ENCODE measurements at regions not wholly inside any gene's neighbourhood (a gene's known extent, or its start where the extent isn't known, plus 50 kb on each side); places are given as distances from the start of the nearest gene placed in this dataset.
"Not testable (repeated sequence)": the region's sequence is repeated elsewhere in the genome, so short reads cannot be mapped to it uniquely, and the experiment has no call there.

GRCh38 chr3:40947022-40947421 is 252.3 kb upstream of the CTNNB1 start:
- DNase-seq (ENCODE audit: low read depth) = not testable (repeated sequence)

DNA sequence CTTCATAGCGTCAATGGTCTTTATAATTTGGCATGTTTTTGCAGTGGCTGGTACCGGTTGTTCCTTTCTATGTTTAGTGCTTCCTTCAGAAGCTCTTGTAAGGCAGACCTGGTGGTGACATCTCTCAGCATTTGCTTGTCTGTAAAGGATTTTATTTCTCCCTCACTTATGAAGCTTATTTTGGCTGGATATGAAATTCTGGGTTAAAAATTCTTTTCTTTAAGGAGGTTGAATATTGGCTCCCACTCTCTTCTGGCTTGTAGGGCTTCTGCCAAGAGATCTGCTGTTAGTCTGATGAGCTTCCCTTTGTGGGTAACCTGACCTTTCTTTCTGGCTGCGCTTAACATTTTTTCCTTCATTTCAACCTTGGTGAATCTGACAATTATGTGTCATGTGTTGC is 250.0 kb upstream of the CTNNB1 start:
- DNase-seq (ENCODE audit: low read depth) = not testable (repeated sequence)

- DNase-seq (ENCODE audit: low read depth) = peak; percentile 36
These were observed 247.7 kb upstream of the CTNNB1 start for GRCh38 chr3:40951636-40952035.

DNA sequence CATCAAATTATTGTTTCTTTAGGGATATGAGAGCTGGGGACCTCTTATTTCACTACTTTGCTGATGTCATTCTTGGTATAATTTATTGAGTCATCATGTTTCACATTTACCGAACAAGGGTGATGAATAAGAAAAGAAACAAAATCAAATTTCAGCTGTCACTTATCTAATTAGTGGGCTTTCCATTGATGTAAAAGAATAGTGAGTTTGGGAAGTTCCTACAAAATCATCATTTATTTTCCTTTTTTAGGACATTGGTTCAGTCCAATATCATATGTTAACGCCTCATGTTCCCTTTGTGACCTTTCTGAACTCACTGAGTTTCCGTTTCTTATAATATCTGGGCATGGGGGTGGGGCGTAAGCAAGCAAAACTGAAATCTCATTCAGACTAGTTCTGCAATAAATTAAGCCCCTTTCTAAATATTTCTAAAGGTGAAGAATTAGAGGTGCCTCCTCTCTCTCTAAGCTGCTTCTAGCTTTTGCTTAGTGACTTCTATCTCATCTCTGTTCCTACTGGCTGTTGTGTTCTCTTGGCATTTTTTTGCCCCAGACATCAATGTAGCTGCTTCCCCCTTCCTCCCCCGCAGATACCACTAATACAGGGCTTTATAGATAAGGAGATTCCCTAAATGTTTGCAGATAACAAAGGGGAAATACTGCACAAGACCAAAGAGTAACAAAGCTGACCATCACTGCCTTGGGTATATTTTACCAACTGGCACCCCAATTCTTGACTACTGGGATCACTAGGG is 238.0 kb upstream of the CTNNB1 start:
- no peak for DNase-seq (ENCODE audit: low read depth)

GRCh38 chr3:40962721-40963120 is 236.6 kb upstream of the CTNNB1 start:
- DNase-seq (ENCODE audit: low read depth) = no peak

- no peak for DNase-seq (ENCODE audit: low read depth)
These were observed 230.6 kb upstream of the CTNNB1 start for GRCh38 chr3:40968666-40969065.

DNA sequence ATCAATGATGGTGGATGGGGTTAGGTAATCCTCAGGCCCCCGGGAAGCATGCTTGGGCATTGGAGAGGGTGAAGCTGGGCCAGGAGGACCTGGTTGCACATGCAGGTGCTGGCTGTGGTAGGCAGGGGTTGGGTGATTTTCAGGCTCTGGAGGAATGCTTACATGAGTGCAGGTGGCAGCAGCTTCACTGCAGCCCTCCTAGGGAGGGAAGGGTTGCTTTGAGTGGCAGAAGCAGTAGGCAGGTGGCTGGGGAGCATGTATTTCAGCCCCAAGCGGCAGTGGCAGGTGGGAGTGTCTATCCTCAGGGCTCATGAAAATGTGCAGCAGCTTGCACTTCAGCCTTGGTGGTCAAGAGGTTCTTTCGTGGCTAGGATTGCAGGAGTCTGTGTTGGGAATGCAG is 230.0 kb upstream of the CTNNB1 start:
- no peak for DNase-seq (ENCODE audit: low read depth)

DNA sequence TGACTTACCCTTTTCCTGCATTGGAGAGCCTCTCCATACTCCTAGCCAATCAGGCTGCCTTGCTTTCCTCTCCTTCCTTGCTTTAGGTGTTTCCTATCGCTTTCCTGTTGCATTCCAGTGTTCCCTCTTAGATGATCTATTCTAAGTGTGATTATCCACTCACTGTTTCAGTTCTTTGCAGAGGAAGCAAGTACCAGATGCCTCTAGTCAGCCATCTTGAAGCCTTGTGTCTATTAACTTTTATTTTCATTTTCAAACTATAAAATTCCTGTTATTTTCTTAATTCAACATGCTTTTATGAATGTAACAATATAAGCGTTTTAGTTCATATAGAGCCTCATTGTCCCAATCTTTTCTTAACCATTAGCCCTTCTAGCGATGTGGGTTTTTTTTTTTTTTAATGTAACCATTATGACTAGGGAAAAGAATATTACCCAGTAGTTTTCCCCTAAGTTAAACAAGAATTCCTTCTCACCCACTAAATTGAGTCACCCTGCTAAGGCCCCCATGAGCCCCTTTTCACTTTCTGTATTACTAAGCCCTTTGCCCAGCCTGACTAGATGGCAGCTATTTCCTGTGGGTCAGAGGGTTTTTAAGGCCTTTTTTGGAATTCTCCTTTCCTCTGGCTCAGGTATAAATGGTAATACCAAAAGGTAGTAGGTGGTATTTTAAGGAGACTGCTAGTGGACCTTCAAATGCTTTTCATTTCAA is 229.4 kb upstream of the CTNNB1 start:
- peak; percentile 63 for DNase-seq (ENCODE audit: low read depth)

GRCh38 chr3:40971191-40972168 is 227.8 kb upstream of the CTNNB1 start:
- DNase-seq (ENCODE audit: low read depth) = peak; percentile 100

GRCh38 chr3:40972350-40972749 is 227.0 kb upstream of the CTNNB1 start:
- no peak for DNase-seq (ENCODE audit: low read depth)

DNA sequence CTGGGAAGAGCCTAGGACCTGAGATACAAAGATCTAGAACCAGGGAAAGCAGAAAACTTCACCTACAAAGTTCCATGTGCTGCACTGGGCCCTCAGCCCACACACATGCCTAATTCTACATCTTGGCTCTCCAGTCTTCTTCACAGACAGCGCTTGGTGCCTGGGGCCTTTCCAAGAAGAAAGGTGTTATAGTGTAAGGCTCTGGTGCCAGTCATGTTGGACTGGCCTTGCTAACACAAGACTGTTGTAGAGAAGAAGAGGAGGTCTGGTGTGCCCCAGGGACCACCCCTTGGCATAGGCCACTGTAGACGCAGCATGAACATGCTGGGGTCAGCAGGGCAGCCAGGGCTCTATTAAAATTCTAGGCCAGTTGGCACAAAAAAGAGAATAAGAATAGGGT is 226.2 kb upstream of the CTNNB1 start:
- peak; percentile 52 for DNase-seq (ENCODE audit: low read depth)

GRCh38 chr3:40975711-40976121 is 223.6 kb upstream of the CTNNB1 start:
- no peak for DNase-seq (ENCODE audit: low read depth)

DNA sequence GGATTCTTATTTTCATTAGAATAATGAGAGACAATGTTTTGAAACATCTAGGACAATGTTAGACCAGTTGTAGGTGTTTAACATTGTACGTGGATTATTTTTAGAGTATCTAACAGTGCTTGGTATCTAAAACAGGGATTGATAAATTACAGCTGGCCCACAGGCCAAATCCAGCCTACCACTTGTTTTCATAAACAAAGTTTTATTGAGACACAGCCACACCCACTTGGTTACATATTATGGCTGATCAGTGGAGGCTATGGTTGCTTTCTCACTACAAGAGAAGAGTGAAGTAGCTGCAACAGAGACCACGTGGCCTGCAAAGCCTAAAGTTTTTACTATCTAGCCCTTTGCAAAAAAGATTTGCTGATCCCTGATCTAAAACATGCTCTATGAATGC is 223.1 kb upstream of the CTNNB1 start:
- no peak for DNase-seq (ENCODE audit: low read depth)

DNA sequence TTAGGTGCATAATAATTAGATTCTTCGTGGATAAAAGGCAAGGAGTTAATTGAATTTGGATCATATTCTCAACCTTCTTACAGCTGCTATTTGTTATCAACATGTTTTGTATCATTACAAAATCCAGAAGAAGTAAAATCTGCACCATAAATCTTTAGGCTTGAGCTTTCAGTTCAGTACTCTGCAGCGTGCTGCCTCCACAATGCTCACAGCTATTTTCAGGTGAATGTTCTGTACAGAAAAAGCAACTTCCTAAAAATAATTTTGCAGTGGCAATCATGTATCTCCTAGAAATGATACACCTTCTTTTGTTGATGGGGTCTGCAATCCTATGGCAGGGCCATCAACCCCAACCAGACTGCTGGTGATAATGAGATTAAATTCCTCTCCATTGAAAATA is 220.9 kb upstream of the CTNNB1 start:
- no peak for DNase-seq (ENCODE audit: low read depth)

DNA sequence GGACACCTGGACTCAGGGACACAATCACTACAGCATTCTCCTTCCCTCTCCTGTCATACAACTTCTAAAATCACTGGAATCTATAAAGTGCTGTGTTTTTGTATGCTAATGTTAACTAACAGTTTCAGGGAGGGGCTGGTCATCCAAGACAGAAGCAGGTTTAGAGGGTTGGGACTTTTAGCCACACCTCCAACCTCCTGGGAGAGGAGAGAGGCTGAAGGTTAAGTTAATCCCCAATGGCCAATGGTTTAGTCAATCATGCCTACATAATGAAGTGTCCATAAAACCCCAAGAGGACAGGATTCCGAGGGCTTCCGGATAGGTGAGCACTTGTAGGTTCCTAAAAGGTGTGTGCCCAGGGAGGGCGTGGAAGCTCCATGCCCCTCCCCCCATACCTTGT is 219.3 kb upstream of the CTNNB1 start:
- DNase-seq (ENCODE audit: low read depth) = no peak

DNA sequence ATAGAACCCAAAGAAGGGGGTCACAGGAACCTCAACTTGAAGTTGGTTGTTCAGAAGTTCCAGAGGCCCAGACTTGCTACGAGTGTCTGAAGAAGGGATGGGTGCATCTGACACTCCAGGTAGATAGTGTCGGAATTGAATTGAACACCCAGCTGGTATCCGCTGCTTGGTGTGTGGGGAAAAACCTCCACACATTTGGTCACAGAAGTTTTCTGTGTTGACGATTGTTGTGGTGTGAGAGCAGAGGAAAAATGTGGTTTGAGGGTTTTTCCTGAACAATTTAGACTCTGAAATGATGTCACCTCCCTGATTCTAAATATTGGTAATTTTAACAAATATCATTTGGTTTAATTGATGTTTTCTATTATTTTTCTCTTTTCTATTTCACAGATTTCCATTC is 218.8 kb upstream of the CTNNB1 start:
- no peak for DNase-seq (ENCODE audit: low read depth)

DNA sequence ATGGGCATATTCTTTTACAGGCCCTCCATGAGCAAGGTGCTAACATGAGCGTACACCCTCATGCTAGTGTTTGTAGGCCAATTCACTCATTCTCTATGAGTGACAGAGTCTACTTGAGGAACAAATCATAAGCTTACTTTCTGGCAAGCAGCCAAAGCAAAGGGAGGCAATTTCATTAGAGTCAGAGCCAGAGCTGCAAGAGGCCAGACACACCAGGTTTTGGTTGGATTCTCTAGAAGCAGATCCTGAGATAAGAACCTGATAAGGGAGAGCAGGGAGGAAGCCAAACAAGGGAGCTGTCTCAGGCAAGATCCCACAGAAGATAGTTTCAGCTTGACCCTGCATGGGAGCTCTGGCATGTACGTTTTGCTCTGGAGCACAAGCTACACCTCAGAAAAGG is 214.1 kb upstream of the CTNNB1 start:
- DNase-seq (ENCODE audit: low read depth) = peak; percentile 65

DNA sequence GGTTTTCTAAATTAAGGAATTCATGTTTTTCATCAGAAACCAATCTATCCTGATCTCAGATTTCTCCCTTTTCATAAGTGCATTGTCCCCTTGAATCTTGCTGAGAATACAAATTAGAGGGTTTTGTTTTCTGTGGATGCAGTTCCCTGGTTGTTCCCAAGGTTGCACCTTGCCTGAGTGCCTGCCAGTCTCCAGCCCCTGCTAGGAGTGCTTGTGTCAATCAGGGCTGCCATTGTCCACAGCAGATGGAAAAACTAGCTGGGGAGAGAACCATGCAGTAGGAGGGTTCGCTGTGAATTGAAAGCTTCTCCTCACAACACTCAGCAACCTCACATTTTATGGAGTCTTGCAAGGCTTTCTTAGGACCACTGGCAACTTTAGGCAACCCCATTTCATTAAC is 210.8 kb upstream of the CTNNB1 start:
- DNase-seq (ENCODE audit: low read depth) = no peak

DNA sequence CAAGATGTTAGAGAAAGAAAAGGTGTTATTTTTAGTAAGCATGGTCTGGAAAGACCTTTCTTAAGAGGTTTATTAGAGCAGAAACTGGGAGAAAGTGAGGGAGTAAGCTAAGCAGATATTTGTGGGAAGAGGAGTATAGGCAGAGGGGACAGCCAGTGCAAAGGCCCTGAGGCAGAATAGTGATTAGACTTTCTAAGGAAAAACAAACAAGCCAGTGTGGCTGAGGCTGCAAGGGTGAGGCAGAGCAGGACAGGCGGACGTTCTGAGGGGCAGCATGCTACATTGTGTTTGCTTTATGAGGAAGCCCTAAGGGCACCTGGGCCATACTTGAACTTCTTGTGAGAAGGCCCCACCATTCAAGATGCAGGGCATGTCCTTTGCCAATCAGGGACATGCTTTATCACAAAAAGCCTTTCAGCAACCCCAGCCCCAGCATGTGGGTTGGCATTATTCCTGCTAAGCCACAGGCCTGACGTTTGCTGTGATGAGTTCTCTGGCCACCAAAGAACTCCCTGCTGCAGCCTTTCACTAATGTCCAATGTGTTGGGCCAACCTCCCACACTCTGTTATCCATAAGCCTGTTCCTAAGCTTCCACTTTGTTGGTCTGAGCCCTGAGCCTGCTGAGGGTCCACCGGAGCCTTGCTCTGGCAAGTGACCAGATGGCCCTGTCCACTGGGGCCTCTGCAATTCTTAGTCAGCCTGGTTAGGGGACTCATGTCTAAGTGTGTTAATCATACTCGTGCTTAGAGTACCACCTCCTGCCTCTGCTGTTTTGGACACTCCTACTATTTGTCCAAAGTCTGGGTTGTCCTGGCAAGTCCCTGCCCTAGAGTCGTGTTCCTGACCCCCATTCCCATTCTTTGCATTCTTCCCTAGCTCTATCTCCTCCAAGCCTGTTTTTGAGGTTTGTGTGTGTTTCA is 209.9 kb upstream of the CTNNB1 start:
- peak; percentile 86 for DNase-seq (ENCODE audit: low read depth)

DNA sequence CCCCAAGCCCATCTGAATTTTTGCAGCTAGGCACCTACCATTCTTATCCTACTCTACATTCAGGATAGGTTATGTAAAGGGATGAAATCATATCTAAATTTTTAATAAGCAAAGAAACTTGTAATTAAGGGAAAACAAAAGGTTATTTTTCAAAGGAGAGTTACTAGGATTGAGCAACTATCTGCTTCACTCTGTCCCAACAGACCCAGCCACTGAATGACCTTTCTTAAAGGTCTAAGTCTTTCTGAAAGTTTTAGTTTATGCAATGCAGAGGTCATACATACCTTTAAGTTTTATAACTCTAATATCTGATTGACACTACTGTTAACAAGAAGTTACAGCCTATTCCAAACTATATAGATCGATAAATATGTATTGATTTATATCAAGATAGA is 209.2 kb upstream of the CTNNB1 start:
- DNase-seq (ENCODE audit: low read depth) = no peak

DNA sequence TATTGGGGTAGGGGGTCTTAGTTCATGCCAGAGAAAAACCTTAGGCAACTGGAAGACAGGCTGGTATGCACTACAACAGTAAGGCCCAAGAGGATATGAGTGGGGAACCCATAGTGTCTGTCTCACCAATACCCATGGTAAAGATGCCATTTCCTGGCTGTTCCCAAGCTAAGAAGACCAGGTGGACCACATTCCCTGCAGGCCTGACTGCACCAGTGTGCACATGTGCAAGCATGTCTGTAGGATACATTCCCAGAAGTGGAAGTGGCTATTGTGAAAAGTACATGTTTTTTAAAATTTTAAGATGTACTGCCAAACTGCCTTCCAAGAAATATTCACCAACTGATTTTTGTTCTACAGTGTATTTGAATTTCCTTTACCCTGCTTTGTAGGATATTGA is 207.3 kb upstream of the CTNNB1 start:
- DNase-seq (ENCODE audit: low read depth) = no peak

Measured in RPMI7951 (cell line).